ENCODE measurements at regions not wholly inside any gene's neighbourhood (a gene's known extent, or its start where the extent isn't known, plus 50 kb on each side); places are given as distances from the start of the nearest gene placed in this dataset.

- no peaks in the 10 kb centered on the region for H3K27me3 Mint-ChIP-seq
- H3K36me3 ChIP-seq (ENCODE audit: control insufficient read depth in 2 of 2, extremely low read depth in 1 of 2, insufficient read depth in 1 of 2, low read length in 1 of 2), result no peaks in the 10 kb centered on the region
- peaks cover 0 to 3% (median 2%) of the 10 kb centered on the region in 3 donors for H3K9me3 Mint-ChIP-seq
- H3K27ac Mint-ChIP-seq, result no peak overlapping the region
- H3K9me3 ChIP-seq, result no peaks in the 10 kb centered on the region
- ChIA-PET CTCF (no interaction called here), POLR2A (no interaction called here)
- no peaks in the 10 kb centered on the region for H3K4me1 ChIP-seq (ENCODE audit: control insufficient read depth in 1 of 2, extremely low read depth in 1 of 2, insufficient read depth in 2 of 2, low read length in 2 of 2)
- H3K27ac ChIP-seq (ENCODE audit: low read length), result no peak overlapping the region
- DNase-seq (no peak), ATAC-seq (replicated peaks in 1 of 4) (no peak)
- H3K4me3 ChIP-seq (ENCODE audit: control insufficient read depth in 1 of 2, extremely low read depth in 1 of 2, low read length in 1 of 2), result no peak overlapping the region
- WGBS (ENCODE audit: insufficient coverage), result 41% methylated on average over 2 of the region's 3 CpGs
- H3K4me3 Mint-ChIP-seq, result no peak overlapping the region
- H3K27me3 ChIP-seq (replicated peaks in 1 of 2; ENCODE audit: control insufficient read depth in 2 of 2, extremely low read depth in 1 of 2, insufficient read depth in 2 of 2, low read length in 1 of 2), result no peaks in the 10 kb centered on the region
- H3K4me1 Mint-ChIP-seq, result no peaks in the 10 kb centered on the region
- H3K36me3 Mint-ChIP-seq, result no peaks in the 10 kb centered on the region
These were observed 190.8 kb downstream of the VGLL3 start for GRCh38 chr3:86800116-86800515.

- Histone ChIP-seq H3K36me3 (ENCODE audit: control insufficient read depth in 2 of 2, extremely low read depth in 1 of 2, insufficient read depth in 1 of 2, low read length in 1 of 2) (no peaks in the 10 kb centered on the region), H3K9me3 (no peaks in the 10 kb centered on the region), H3K27ac (ENCODE audit: low read length) (no peak overlapping the region), H3K27me3 (replicated peaks in 1 of 2; ENCODE audit: control insufficient read depth in 2 of 2, extremely low read depth in 1 of 2, insufficient read depth in 2 of 2, low read length in 1 of 2) (no peaks in the 10 kb centered on the region), H3K4me3 (ENCODE audit: control insufficient read depth in 1 of 2, extremely low read depth in 1 of 2, low read length in 1 of 2) (no peak overlapping the region), H3K4me1 (ENCODE audit: control insufficient read depth in 1 of 2, extremely low read depth in 1 of 2, insufficient read depth in 2 of 2, low read length in 2 of 2) (no peaks in the 10 kb centered on the region)
- CTCF ChIA-PET, result no interaction called here
- no peaks in the 10 kb centered on the region for H3K27me3 Mint-ChIP-seq
- no peaks in the 10 kb centered on the region for H3K36me3 Mint-ChIP-seq
- POLR2A ChIA-PET, result no interaction called here
- H3K9me3 Mint-ChIP-seq, result peaks cover 0 to 2% (median 0%) of the 10 kb centered on the region in 3 donors
- no peaks in the 10 kb centered on the region for H3K4me1 Mint-ChIP-seq
- WGBS (ENCODE audit: insufficient coverage), result no CpG with 5 or more reads among the region's 1 CpG
- no peak overlapping the region for H3K4me3 Mint-ChIP-seq
- DNase-seq, result no peak
- no peak for ATAC-seq (replicated peaks in 1 of 4)
- no peak overlapping the region for H3K27ac Mint-ChIP-seq
These were observed 193.0 kb downstream of the VGLL3 start for GRCh38 chr3:86797946-86798345.

- Histone ChIP-seq H3K4me3 (ENCODE audit: control insufficient read depth in 1 of 2, extremely low read depth in 1 of 2, low read length in 1 of 2) (no peak overlapping the region), H3K36me3 (ENCODE audit: control insufficient read depth in 2 of 2, extremely low read depth in 1 of 2, insufficient read depth in 1 of 2, low read length in 1 of 2) (no peaks in the 10 kb centered on the region), H3K4me1 (ENCODE audit: control insufficient read depth in 1 of 2, extremely low read depth in 1 of 2, insufficient read depth in 2 of 2, low read length in 2 of 2) (no peaks in the 10 kb centered on the region), H3K27ac (ENCODE audit: low read length) (no peak overlapping the region), H3K9me3 (no peaks in the 10 kb centered on the region), H3K27me3 (replicated peaks in 1 of 2; ENCODE audit: control insufficient read depth in 2 of 2, extremely low read depth in 1 of 2, insufficient read depth in 2 of 2, low read length in 1 of 2) (no peaks in the 10 kb centered on the region)
- no CpG with 5 or more reads among the region's 3 CpGs for WGBS (ENCODE audit: insufficient coverage)
- Mint-ChIP-seq H3K27ac (no peak overlapping the region), H3K4me1 (no peaks in the 10 kb centered on the region), H3K27me3 (no peaks in the 10 kb centered on the region), H3K4me3 (no peak overlapping the region), H3K36me3 (no peaks in the 10 kb centered on the region), H3K9me3 (peaks cover 0 to 2% (median 0%) of the 10 kb centered on the region in 3 donors)
- ChIA-PET POLR2A (no interaction called here), CTCF (interaction anchor here in 1 of 2 donors (0.6 kb wide), 1 partner anchor 23 kb away, joined by 3 read pairs; no protein-coding TSS in a partner anchor)
- no peak for ATAC-seq (replicated peaks in 1 of 4)
- DNase-seq, result no peak
These were observed 196.4 kb downstream of the VGLL3 start for GRCh38 chr3:86794361-86795065.

GRCh38 chr3:86793786-86794185 is 197.2 kb downstream of the VGLL3 start:
- Mint-ChIP-seq H3K36me3 (no peaks in the 10 kb centered on the region), H3K27me3 (no peaks in the 10 kb centered on the region), H3K4me1 (no peaks in the 10 kb centered on the region), H3K27ac (no peak overlapping the region), H3K4me3 (no peak overlapping the region), H3K9me3 (peaks cover 0 to 2% (median 0%) of the 10 kb centered on the region in 3 donors)
- Histone ChIP-seq H3K27me3 (replicated peaks in 1 of 2; ENCODE audit: control insufficient read depth in 2 of 2, extremely low read depth in 1 of 2, insufficient read depth in 2 of 2, low read length in 1 of 2) (no peaks in the 10 kb centered on the region), H3K4me3 (ENCODE audit: control insufficient read depth in 1 of 2, extremely low read depth in 1 of 2, low read length in 1 of 2) (no peak overlapping the region), H3K9me3 (no peaks in the 10 kb centered on the region), H3K36me3 (ENCODE audit: control insufficient read depth in 2 of 2, extremely low read depth in 1 of 2, insufficient read depth in 1 of 2, low read length in 1 of 2) (no peaks in the 10 kb centered on the region), H3K4me1 (ENCODE audit: control insufficient read depth in 1 of 2, extremely low read depth in 1 of 2, insufficient read depth in 2 of 2, low read length in 2 of 2) (no peaks in the 10 kb centered on the region), H3K27ac (ENCODE audit: low read length) (no peak overlapping the region)
- WGBS (ENCODE audit: insufficient coverage), result no CpG with 5 or more reads among the region's 1 CpG
- DNase-seq, result no peak
- no peak for ATAC-seq (replicated peaks in 1 of 4)
- CTCF ChIA-PET, result no interaction called here
- POLR2A ChIA-PET, result no interaction called here

GRCh38 chr3:86792316-86792715 is 198.6 kb downstream of the VGLL3 start:
- no peak overlapping the region for H3K27ac ChIP-seq (ENCODE audit: low read length)
- H3K36me3 ChIP-seq (ENCODE audit: control insufficient read depth in 2 of 2, extremely low read depth in 1 of 2, insufficient read depth in 1 of 2, low read length in 1 of 2), result no peaks in the 10 kb centered on the region
- H3K4me3 Mint-ChIP-seq, result no peak overlapping the region
- H3K9me3 Mint-ChIP-seq, result peaks cover 0 to under 1% (median 0%) of the 10 kb centered on the region in 3 donors
- ChIA-PET POLR2A (no interaction called here), CTCF (no interaction called here)
- no peaks in the 10 kb centered on the region for H3K4me1 Mint-ChIP-seq
- DNase-seq (no peak), ATAC-seq (replicated peaks in 1 of 4) (no peak)
- no peak overlapping the region for H3K4me3 ChIP-seq (ENCODE audit: control insufficient read depth in 1 of 2, extremely low read depth in 1 of 2, low read length in 1 of 2)
- H3K27me3 ChIP-seq (replicated peaks in 1 of 2; ENCODE audit: control insufficient read depth in 2 of 2, extremely low read depth in 1 of 2, insufficient read depth in 2 of 2, low read length in 1 of 2), result no peaks in the 10 kb centered on the region
- H3K27me3 Mint-ChIP-seq, result no peaks in the 10 kb centered on the region
- H3K36me3 Mint-ChIP-seq, result no peaks in the 10 kb centered on the region
- no peak overlapping the region for H3K27ac Mint-ChIP-seq
- no peaks in the 10 kb centered on the region for H3K4me1 ChIP-seq (ENCODE audit: control insufficient read depth in 1 of 2, extremely low read depth in 1 of 2, insufficient read depth in 2 of 2, low read length in 2 of 2)
- H3K9me3 ChIP-seq, result no peaks in the 10 kb centered on the region

- H3K27ac ChIP-seq (ENCODE audit: low read length), result no peak overlapping the region
- H3K27me3 ChIP-seq (replicated peaks in 1 of 2; ENCODE audit: control insufficient read depth in 2 of 2, extremely low read depth in 1 of 2, insufficient read depth in 2 of 2, low read length in 1 of 2), result no peaks in the 10 kb centered on the region
- ChIA-PET CTCF (no interaction called here), POLR2A (no interaction called here)
- no peaks in the 10 kb centered on the region for H3K9me3 ChIP-seq
- H3K27ac Mint-ChIP-seq, result no peak overlapping the region
- no peak for DNase-seq
- no peaks in the 10 kb centered on the region for H3K9me3 Mint-ChIP-seq
- H3K27me3 Mint-ChIP-seq, result no peaks in the 10 kb centered on the region
- H3K4me3 Mint-ChIP-seq, result no peak overlapping the region
- WGBS (ENCODE audit: insufficient coverage), result 100% methylated on average over 1 of the region's 4 CpGs
- no peaks in the 10 kb centered on the region for H3K36me3 ChIP-seq (ENCODE audit: control insufficient read depth in 2 of 2, extremely low read depth in 1 of 2, insufficient read depth in 1 of 2, low read length in 1 of 2)
- no peak for ATAC-seq (replicated peaks in 1 of 4)
- no peak overlapping the region for H3K4me3 ChIP-seq (ENCODE audit: control insufficient read depth in 1 of 2, extremely low read depth in 1 of 2, low read length in 1 of 2)
- no peaks in the 10 kb centered on the region for H3K36me3 Mint-ChIP-seq
- H3K4me1 Mint-ChIP-seq, result no peaks in the 10 kb centered on the region
- no peaks in the 10 kb centered on the region for H3K4me1 ChIP-seq (ENCODE audit: control insufficient read depth in 1 of 2, extremely low read depth in 1 of 2, insufficient read depth in 2 of 2, low read length in 2 of 2)
These were observed 199.9 kb downstream of the VGLL3 start for GRCh38 chr3:86790884-86791549.

Measured in T-cell (primary cell).